ENCODE measurements at regions not wholly inside any gene's neighbourhood (a gene's known extent, or its start where the extent isn't known, plus 50 kb on each side); places are given as distances from the start of the nearest gene placed in this dataset.

GRCh38 chr13:111645598-111646455, 325.4 kb downstream of the TEX29 start:
- H3K27ac ChIP-seq = no peak overlapping the region
- TF ChIP-seq ZFX (IDR thresholded peaks at IDR 0.05; ENCODE audit: borderline replicate concordance) (no peak), CTCF (IDR thresholded peaks at IDR 0.05) (no peak)

- H3K27ac ChIP-seq = no peak overlapping the region
- TF ChIP-seq CTCF (IDR thresholded peaks at IDR 0.05) = no peak
- TF ChIP-seq ZFX (IDR thresholded peaks at IDR 0.05; ENCODE audit: borderline replicate concordance) = no peak
Measured at GRCh38 chr13:111646456-111646855, 326.0 kb downstream of the TEX29 start.

GRCh38 chr13:111648885-111649284, 328.4 kb downstream of the TEX29 start:
- TF ChIP-seq CTCF (IDR thresholded peaks at IDR 0.05) (no peak), ZFX (IDR thresholded peaks at IDR 0.05; ENCODE audit: borderline replicate concordance) (no peak)
- no peak overlapping the region for H3K27ac ChIP-seq

GRCh38 chr13:111650626-111651025, 330.2 kb downstream of the TEX29 start:
- H3K27ac ChIP-seq = no peak overlapping the region
- TF ChIP-seq ZFX (IDR thresholded peaks at IDR 0.05; ENCODE audit: borderline replicate concordance) (no peak), CTCF (IDR thresholded peaks at IDR 0.05) (no peak)

- TF ChIP-seq CTCF (IDR thresholded peaks at IDR 0.05) (no peak), ZFX (IDR thresholded peaks at IDR 0.05; ENCODE audit: borderline replicate concordance) (no peak)
- no peak overlapping the region for H3K27ac ChIP-seq
Measured at GRCh38 chr13:111652676-111653075, 332.2 kb downstream of the TEX29 start.

GRCh38 chr13:111654531-111654930, 334.1 kb downstream of the TEX29 start:
- H3K27ac ChIP-seq = no peak overlapping the region
- TF ChIP-seq ZFX (IDR thresholded peaks at IDR 0.05; ENCODE audit: borderline replicate concordance) (no peak), CTCF (IDR thresholded peaks at IDR 0.05) (no peak)

GRCh38 chr13:111656439-111656838, 336.0 kb downstream of the TEX29 start:
- TF ChIP-seq CTCF (IDR thresholded peaks at IDR 0.05) (no peak), ZFX (IDR thresholded peaks at IDR 0.05; ENCODE audit: borderline replicate concordance) (no peak)
- H3K27ac ChIP-seq = no peak overlapping the region
